H1 (cell line): ENCODE measurements at regions not wholly inside any gene's neighbourhood (a gene's known extent, or its start where the extent isn't known, plus 50 kb on each side); places are given as distances from the start of the nearest gene placed in this dataset.

Experiments
- CTCF ChIA-PET: fragments of 300-600 bp; sonication (Branson Sonifier 250); formaldehyde crosslinking; loops from one replicate; lab custom pipeline; 2021; ENCODE audit not compliant: partially characterized antibody; lab: Charles Lee
- POLR2A ChIA-PET: fragments of 300-600 bp; sonication (Branson Sonifier 250); formaldehyde crosslinking; loops from one replicate; lab custom pipeline; 2021; ENCODE audit warnings: inconsistent platforms; ENCODE audit not compliant: partially characterized antibody; lab: Charles Lee
- DNase-seq, 2 experiments: peaks; one replicate each; pipeline versions ENCODE4 v3.0.0 to v3.0.0-alpha.2; 2010 to 2022; ENCODE audit warnings: low spot score in 2 of 2, low read depth in 1 of 2, mixed read lengths in 1 of 2
- FAIRE-seq: peaks from 2 replicates; lab custom pipeline; 2011; peaks lifted over from hg19 to GRCh38; lab: Jason Lieb, UNC
- H2AFZ ChIP-seq: 2 replicates; pipeline ENCODE4 v1.8.1; 2012; ENCODE audit warnings: low read length, inconsistent platforms
- H2AK5ac ChIP-seq: 2 replicates; pipeline ENCODE4 v1.6.1; 2013; ENCODE audit warnings: low read depth, low read length
- H2BK120ac ChIP-seq: replicated peaks from 2 replicates; pipeline ENCODE3; 2013; ENCODE audit warnings: low read depth, low read length, inconsistent platforms
- H2BK12ac ChIP-seq: 2 replicates; pipeline ENCODE4 v1.6.1; 2013; ENCODE audit warnings: low read depth, low read length
- H2BK15ac ChIP-seq: 2 replicates; pipeline ENCODE4 v1.6.1; 2013; ENCODE audit warnings: low read length
- H2BK20ac ChIP-seq: 2 replicates; pipeline ENCODE4 v1.6.1; 2013; ENCODE audit warnings: low read length
- H2BK5ac ChIP-seq: 2 replicates; pipeline ENCODE4 v1.6.1; 2013; ENCODE audit warnings: low read depth, low read length
- H3K14ac ChIP-seq: 2 replicates; pipeline ENCODE4 v1.6.1; 2013; ENCODE audit warnings: inconsistent platforms; ENCODE audit not compliant: insufficient read length
- H3K18ac ChIP-seq: 2 replicates; pipeline ENCODE4 v1.6.1; 2013; ENCODE audit warnings: low read length; ENCODE audit errors: extremely low read depth
- H3K23ac ChIP-seq: 2 replicates; pipeline ENCODE4 v1.6.1; 2013; ENCODE audit warnings: inconsistent platforms; ENCODE audit not compliant: insufficient read length
- H3K23me2 ChIP-seq: 2 replicates; pipeline ENCODE4 v1.6.1; 2013; ENCODE audit warnings: low read depth, low read length
- H3K27ac ChIP-seq: 2 replicates; pipeline ENCODE4 v1.6.1; 2011; ENCODE audit warnings: low read depth, low read length, inconsistent platforms
- H3K27me3 ChIP-seq, 4 experiments: replicated peaks in 1 of 4; 1 replicate in 1 of 4; 2 replicates in 3 of 4; pipeline versions ENCODE4 v1.6.1 to v1.8.1; 2011 to 2013; ENCODE audit warnings: low read length in 3 of 4, mild to moderate bottlenecking in 3 of 4, inconsistent platforms in 2 of 4, mixed read lengths in 2 of 4, moderate library complexity in 1 of 4; ENCODE audit not compliant: control insufficient read depth in 3 of 4, insufficient read depth in 3 of 4; ENCODE audit errors: extremely low read depth in 1 of 4
- H3K36me3 ChIP-seq, 4 experiments: 2 replicates each; pipeline versions ENCODE4 v1.6.1 to v1.8.1; 2011 to 2013; ENCODE audit warnings: mild to moderate bottlenecking in 4 of 4, low read length in 3 of 4, moderate library complexity in 2 of 4, control low read depth in 1 of 4, inconsistent platforms in 1 of 4; ENCODE audit not compliant: insufficient read depth in 4 of 4, control insufficient read depth in 2 of 4
- H3K4ac ChIP-seq: replicated peaks from 2 replicates; pipeline ENCODE3; 2013; ENCODE audit warnings: low read length, low read depth, mixed read lengths, inconsistent platforms; ENCODE audit not compliant: insufficient read length
- H3K4me1 ChIP-seq, 4 experiments: replicated peaks in 1 of 4; 1 replicate in 1 of 4; 2 replicates in 3 of 4; pipeline versions ENCODE4 v1.6.1 to v1.8.1; 2011 to 2013; ENCODE audit warnings: low read length in 3 of 4, inconsistent platforms in 2 of 4, mixed read lengths in 1 of 4; ENCODE audit not compliant: insufficient read depth in 4 of 4, control insufficient read depth in 3 of 4
- H3K4me2 ChIP-seq, 2 experiments: 2 replicates each; pipeline versions ENCODE4 v1.6.1 to v1.8.1; 2011 to 2013; ENCODE audit warnings: low read depth in 2 of 2, low read length in 2 of 2, control low read depth in 1 of 2, inconsistent platforms in 1 of 2, mild to moderate bottlenecking in 1 of 2; ENCODE audit not compliant: insufficient read depth in 1 of 2
- H3K4me3 ChIP-seq, 4 experiments: fragments of 200-600, 300-600 bp in 1 of 4; sonication (generic), shearing (Covaris generic), sonication (Bioruptor Twin) in 1 of 4; 2 replicates each; pipeline versions ENCODE4 v1.5.1 to v1.8.1; 2011 to 2016; ENCODE audit warnings: low read length in 4 of 4, low read depth in 3 of 4, control low read depth in 2 of 4, inconsistent platforms in 2 of 4, mild to moderate bottlenecking in 2 of 4, mixed read lengths in 1 of 4, moderate library complexity in 1 of 4; ENCODE audit not compliant: insufficient read depth in 2 of 4; ENCODE audit errors: extremely low read depth in 1 of 4
- H3K56ac ChIP-seq: replicated peaks from 2 replicates; pipeline ENCODE3; 2013; ENCODE audit warnings: low read depth, mild to moderate bottlenecking, mixed read lengths, low read length, inconsistent platforms; ENCODE audit not compliant: insufficient read length
- H3K79me1 ChIP-seq: 2 replicates; pipeline ENCODE4 v1.6.1; 2013; ENCODE audit warnings: low read depth, low read length, control low read depth
- H3K79me2 ChIP-seq, 2 experiments: 2 replicates each; pipeline versions ENCODE4 v1.6.1 to v1.8.1; 2012 to 2013; ENCODE audit warnings: low read length in 2 of 2, mild to moderate bottlenecking in 2 of 2, inconsistent platforms in 1 of 2; ENCODE audit not compliant: insufficient read depth in 2 of 2, control insufficient read depth in 1 of 2
- H3K9ac ChIP-seq, 4 experiments: replicated peaks in 1 of 4; 1 replicate in 1 of 4; 2 replicates in 3 of 4; pipeline versions ENCODE4 v1.6.1 to v1.8.1; 2011 to 2013; ENCODE audit warnings: low read depth in 3 of 4, low read length in 3 of 4, control low read depth in 2 of 4, mild to moderate bottlenecking in 2 of 4, moderate library complexity in 2 of 4, inconsistent platforms in 1 of 4; ENCODE audit errors: extremely low read depth in 1 of 4
- H3K9me3 ChIP-seq, 2 experiments: 2 replicates each; pipeline versions ENCODE4 v1.6.1 to v1.8.1; 2012 to 2013; ENCODE audit warnings: mild to moderate bottlenecking in 2 of 2, moderate library complexity in 2 of 2, control low read depth in 1 of 2, inconsistent platforms in 1 of 2, low read depth in 1 of 2, low read length in 1 of 2, mixed read lengths in 1 of 2; ENCODE audit not compliant: insufficient read depth in 2 of 2
- H4K20me1 ChIP-seq, 2 experiments: replicated peaks in 1 of 2; 2 replicates each; pipeline versions ENCODE3 to v1.8.1; 2011 to 2013; ENCODE audit warnings: inconsistent platforms in 2 of 2, low read length in 2 of 2, mild to moderate bottlenecking in 1 of 2; ENCODE audit not compliant: insufficient read depth in 2 of 2, control insufficient read depth in 1 of 2
- H4K5ac ChIP-seq: 2 replicates; pipeline ENCODE4 v1.6.1; 2013; ENCODE audit warnings: low read length, low read depth, mixed read lengths, inconsistent platforms; ENCODE audit not compliant: insufficient read length
- H4K8ac ChIP-seq: 2 replicates; pipeline ENCODE4 v1.8.0; 2013; ENCODE audit warnings: mild to moderate bottlenecking, moderate library complexity, low read length, inconsistent platforms; ENCODE audit not compliant: insufficient read depth; ENCODE audit errors: extremely low read depth
- H4K91ac ChIP-seq: replicated peaks from 2 replicates; pipeline ENCODE3; 2013; ENCODE audit warnings: low read length, mixed read lengths, inconsistent platforms; ENCODE audit not compliant: insufficient read length
- CHD1 ChIP-seq: IDR thresholded peaks from 2 replicates; pipeline ENCODE4 v1.6.1; 2012; ENCODE audit warnings: low read depth, low read length, improper control_type of control experiment
- CTCF ChIP-seq, 3 experiments: IDR thresholded peaks; 1 replicate in 2 of 3; 2 replicates in 1 of 3; pipeline versions ENCODE4 v1.5.1 to v1.6.1; 2011; ENCODE audit warnings: low read length in 3 of 3, mild to moderate bottlenecking in 3 of 3, inconsistent platforms in 2 of 3, low read depth in 1 of 3, moderate library complexity in 1 of 3; ENCODE audit not compliant: insufficient read depth in 1 of 3; ENCODE audit errors: control extremely low read depth in 1 of 3
- PHF8 ChIP-seq: fragments of 200-600 bp; sonication (generic); conservative IDR thresholded peaks from 2 replicates; pipeline ENCODE4 v1.7.1; 2012; ENCODE audit warnings: low read depth, mild to moderate bottlenecking, inconsistent platforms, low read length, moderate library complexity
- WGBS, 2 experiments: shearing (Covaris generic) in 1 of 2; methylation state at CpG; one replicate each; pipeline versions ENCODE4 v1.1.6 to v1.1.7; 2013 to 2015; ENCODE audit warnings: low lambda C conversion rate in 2 of 2, mixed read lengths in 2 of 2, inconsistent platforms in 1 of 2, low coverage in 1 of 2, missing lambda C conversion rate in 1 of 2; ENCODE audit not compliant: insufficient replicate concordance in 2 of 2, insufficient coverage in 1 of 2, insufficient read length in 1 of 2; ENCODE audit errors: extremely low coverage in 1 of 2, missing lambda C conversion rate in 1 of 2; 5-methylcytosine and 5-hydroxymethylcytosine counted together

- H3K4me3 ChIP-seq: no peak overlapping the region
- no peak overlapping the region for H3K9ac ChIP-seq
- no peaks in the 10 kb centered on the region for H4K20me1 ChIP-seq
- H3K79me2 ChIP-seq: no peaks in the 10 kb centered on the region
- no peaks in the 10 kb centered on the region for H3K4me1 ChIP-seq
- DNase-seq: no peak
- H3K27me3 ChIP-seq: peaks cover 0 to 2% (median 0%) of the 10 kb centered on the region in 4 experiments; a peak in 1 of 7 replicates
- no peaks in the 10 kb centered on the region for H3K9me3 ChIP-seq
- ChIA-PET CTCF (interaction anchor here (1.0 kb wide), 1 partner anchor 10 kb away, joined by 3 read pairs; no protein-coding TSS in a partner anchor), POLR2A (no interaction called here)
- H3K4me2 ChIP-seq: no peak overlapping the region
- H3K4ac ChIP-seq: no peak overlapping the region
- H4K91ac ChIP-seq: no peak overlapping the region
- no peak overlapping the region for H2AK5ac ChIP-seq
- H3K36me3 ChIP-seq: no peaks in the 10 kb centered on the region
- no peak overlapping the region for H2BK12ac ChIP-seq
- no peak overlapping the region for H2BK15ac ChIP-seq
- no peak overlapping the region for H3K56ac ChIP-seq
- FAIRE-seq: no peak
- TF ChIP-seq CHD1 (no peak), CTCF (IDR thresholded peaks at IDR 0.05; ENCODE audit: control extremely low read depth in 1 of 3, insufficient read depth in 1 of 3, low read depth in 1 of 3, low read length in 3 of 3) (no peak), PHF8 (no peak)
- no peak overlapping the region for H2BK20ac ChIP-seq
- H3K23me2 ChIP-seq: no peaks in the 10 kb centered on the region
- no peak overlapping the region for H2BK120ac ChIP-seq
- no peak overlapping the region for H3K14ac ChIP-seq
- H3K27ac ChIP-seq: no peak overlapping the region
- H3K18ac ChIP-seq: no peak overlapping the region
- no peak overlapping the region for H3K23ac ChIP-seq
- no peak overlapping the region for H4K8ac ChIP-seq
- 94% methylated on average over 2 of the region's 2 CpGs; no CpG with 5 or more reads in 1 of the 2 experiments for WGBS, 2 experiments
- H2AFZ ChIP-seq: no peak overlapping the region
- no peaks in the 10 kb centered on the region for H3K79me1 ChIP-seq
- no peak overlapping the region for H2BK5ac ChIP-seq
- no peak overlapping the region for H4K5ac ChIP-seq
Measured at GRCh38 chr1:14265495-14265894, 333.0 kb upstream of the KAZN start.
